VCaP (cell line): ENCODE measurements at regions not wholly inside any gene's neighbourhood (a gene's known extent, or its start where the extent isn't known, plus 50 kb on each side); places are given as distances from the start of the nearest gene placed in this dataset.

Source experiments
- H3K27ac ChIP-seq: fragments of 450-650 bp; 2 replicates; pipeline ENCODE4 v1.5.1; 2017
- CTCF ChIP-seq: fragments of 450-650 bp; conservative IDR thresholded peaks from 2 replicates; pipeline ENCODE4 v1.5.1; 2017; ENCODE audit warnings: mild to moderate bottlenecking, moderate library complexity

DNA sequence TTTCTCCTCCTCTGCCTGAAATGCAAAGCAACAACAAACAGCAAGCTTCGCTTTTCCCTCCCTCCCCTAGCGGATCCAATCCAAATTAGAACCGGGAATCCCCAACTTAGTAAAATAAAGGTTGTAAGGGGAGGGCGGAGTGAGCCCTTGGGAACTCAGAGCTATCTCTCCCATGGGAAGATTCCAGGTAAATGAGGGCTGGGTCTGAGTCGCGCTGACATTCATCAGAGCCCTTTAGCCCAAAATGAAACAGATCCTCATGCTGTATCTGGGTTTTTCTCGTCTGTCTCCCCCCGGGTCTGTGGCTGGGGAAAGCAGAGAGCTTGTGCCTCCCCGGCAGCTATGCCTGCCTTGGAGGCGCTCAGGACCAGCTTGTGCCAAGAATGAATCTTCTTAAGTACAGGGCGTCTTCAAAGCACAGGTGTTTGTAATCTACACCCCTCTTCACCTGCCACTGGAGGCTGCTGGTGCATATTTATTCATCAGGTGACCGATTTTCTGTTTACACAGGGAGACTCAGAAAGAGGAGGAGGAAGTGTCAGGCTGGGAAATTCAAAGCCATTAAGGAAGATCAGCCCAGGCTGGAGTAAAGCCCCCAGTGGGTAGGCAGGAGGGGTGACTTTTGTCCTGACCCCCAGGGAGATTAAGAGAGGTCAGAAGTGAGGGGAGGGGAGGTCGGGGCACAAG lies 55.0 kb upstream of the GSE1 start:
- H3K27ac ChIP-seq: peak overlapping the region; percentile 79
- 0 out of 2 replicates have a peak, but pooled peaks have one; percentile 4 for TF ChIP-seq CTCF

DNA sequence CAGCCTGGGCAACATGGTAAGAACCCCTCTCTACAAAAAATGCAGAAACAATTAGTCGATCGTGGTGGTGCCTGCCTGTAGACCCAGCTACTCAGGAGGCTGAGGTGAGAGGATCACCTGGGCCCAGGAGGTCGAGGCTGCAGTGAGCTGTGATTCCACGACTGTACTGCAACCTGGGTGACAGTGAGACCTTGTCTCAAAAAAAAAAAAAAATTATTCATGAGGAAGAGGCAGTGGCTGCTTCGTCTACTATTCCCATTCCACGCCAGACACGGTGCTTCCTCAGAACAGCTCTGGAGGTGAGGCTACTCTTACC lies 52.2 kb upstream of the GSE1 start:
- peak overlapping the region; percentile 79; the same call in 1 of the 2 replicates for H3K27ac ChIP-seq
- no peak for TF ChIP-seq CTCF

GRCh38 chr16:85561248-85562092 lies 51.7 kb upstream of the GSE1 start:
- TF ChIP-seq CTCF: no peak
- H3K27ac ChIP-seq: no peak overlapping the region

DNA sequence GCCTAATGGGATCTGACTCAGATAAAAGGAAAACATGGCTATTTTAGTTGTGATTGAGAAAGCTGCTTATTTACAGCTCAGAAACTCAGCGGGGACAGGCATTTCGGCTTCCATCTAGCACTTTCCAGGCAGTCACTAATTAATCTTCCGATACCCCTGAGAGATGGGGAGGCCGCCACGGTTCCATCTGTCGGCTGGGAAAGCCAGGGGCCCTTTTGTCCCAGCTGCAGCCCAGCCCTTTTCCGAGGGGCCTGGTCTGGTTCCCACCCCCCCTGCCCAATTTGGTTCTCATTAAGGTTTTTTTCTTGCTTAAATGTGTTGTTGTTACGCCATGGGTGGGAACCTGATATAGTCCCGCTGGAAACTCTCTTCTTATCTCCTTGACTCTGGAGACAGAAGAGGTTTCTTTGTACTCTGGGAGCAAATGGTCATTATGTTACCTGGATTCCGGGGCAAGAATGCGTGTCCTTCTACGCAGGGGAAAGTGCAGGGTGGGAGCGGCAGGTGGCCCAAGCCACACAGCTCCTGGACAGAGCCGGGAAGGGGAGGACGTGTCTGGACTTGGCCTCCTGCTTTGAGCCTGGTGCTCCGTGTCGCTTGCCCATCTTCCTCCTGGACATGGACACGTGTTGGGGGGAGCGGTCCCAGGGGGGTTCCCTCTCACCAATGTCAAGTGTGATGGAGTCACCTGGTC lies 50.9 kb upstream of the GSE1 start:
- peak overlapping the region; percentile 47; the same call in 1 of the 2 replicates for H3K27ac ChIP-seq
- TF ChIP-seq CTCF: no peak

DNA sequence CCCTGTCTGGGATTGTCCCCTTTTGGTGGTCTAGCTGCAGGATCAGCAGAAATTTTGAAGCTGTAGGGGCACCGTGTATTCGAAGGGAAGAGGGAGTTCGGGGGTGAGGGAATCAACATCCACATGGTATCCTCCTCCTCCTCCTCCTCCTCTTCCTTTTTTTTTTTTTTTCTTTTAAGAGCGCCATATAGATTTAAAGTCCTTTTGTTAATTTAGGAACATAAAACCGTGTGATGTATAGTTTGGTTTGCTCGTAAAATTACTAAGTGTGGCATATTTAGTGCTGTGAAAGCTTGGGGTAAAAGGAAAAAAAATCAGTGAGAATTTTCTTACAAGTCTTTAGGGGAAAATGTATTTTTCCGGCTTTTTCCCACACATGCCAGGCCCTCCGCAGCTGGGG lies 50.1 kb upstream of the GSE1 start:
- H3K27ac ChIP-seq: peak overlapping the region; percentile 47
- no peak for TF ChIP-seq CTCF
